ENCODE measurements at regions not wholly inside any gene's neighbourhood (a gene's known extent, or its start where the extent isn't known, plus 50 kb on each side); places are given as distances from the start of the nearest gene placed in this dataset.

DNA sequence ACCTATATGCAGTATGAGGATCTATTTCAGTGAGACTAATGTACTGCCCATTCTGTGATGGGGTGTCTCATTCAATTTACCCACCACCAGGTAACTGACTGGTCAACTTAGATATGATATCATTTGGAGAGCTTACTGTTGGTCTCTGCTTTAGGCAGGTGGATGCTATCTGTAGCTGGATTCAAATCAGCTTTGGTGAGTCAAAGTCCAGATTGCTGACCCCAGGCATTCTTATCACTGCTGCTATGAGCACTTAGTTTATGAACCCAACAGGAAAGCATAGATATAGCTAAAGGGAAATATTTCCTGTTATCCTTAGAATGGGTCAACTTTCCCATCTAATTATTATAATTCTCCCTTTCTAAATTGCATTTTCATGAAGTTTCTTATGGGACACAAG is 1295.2 kb upstream of the SPRY2 start:
- TF ChIP-seq, protein P1, sequence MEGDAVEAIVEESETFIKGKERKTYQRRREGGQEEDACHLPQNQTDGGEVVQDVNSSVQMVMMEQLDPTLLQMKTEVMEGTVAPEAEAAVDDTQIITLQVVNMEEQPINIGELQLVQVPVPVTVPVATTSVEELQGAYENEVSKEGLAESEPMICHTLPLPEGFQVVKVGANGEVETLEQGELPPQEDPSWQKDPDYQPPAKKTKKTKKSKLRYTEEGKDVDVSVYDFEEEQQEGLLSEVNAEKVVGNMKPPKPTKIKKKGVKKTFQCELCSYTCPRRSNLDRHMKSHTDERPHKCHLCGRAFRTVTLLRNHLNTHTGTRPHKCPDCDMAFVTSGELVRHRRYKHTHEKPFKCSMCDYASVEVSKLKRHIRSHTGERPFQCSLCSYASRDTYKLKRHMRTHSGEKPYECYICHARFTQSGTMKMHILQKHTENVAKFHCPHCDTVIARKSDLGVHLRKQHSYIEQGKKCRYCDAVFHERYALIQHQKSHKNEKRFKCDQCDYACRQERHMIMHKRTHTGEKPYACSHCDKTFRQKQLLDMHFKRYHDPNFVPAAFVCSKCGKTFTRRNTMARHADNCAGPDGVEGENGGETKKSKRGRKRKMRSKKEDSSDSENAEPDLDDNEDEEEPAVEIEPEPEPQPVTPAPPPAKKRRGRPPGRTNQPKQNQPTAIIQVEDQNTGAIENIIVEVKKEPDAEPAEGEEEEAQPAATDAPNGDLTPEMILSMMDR (conservative IDR thresholded peaks at IDR 0.05), result no peak
- no peak for TF ChIP-seq ZFX (IDR thresholded peaks at IDR 0.05)
- no peak overlapping the region for H3K27ac ChIP-seq

DNA sequence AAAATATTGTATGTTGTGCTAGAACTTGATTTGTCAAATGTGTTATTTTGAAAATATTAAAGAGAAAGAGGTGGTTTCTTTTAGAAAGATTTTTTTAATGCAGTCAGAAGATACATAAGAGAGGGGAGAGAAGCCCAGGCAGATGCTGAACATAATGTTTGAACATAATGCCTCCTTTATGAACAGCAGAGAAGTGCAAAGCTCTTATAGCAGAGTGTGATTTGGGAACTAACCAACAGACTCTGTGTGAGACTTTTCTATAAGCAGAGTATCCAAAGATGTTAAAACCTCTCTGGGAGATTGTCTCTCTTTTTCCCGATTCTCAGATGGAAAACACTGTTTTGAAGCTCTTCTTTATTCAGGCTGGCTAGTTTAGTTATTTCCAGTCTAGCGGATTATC is 1274.1 kb upstream of the SPRY2 start:
- TF ChIP-seq, protein P1 (conservative IDR thresholded peaks at IDR 0.05), result no peak
- TF ChIP-seq ZFX (IDR thresholded peaks at IDR 0.05), result no peak
- no peak overlapping the region for H3K27ac ChIP-seq

DNA sequence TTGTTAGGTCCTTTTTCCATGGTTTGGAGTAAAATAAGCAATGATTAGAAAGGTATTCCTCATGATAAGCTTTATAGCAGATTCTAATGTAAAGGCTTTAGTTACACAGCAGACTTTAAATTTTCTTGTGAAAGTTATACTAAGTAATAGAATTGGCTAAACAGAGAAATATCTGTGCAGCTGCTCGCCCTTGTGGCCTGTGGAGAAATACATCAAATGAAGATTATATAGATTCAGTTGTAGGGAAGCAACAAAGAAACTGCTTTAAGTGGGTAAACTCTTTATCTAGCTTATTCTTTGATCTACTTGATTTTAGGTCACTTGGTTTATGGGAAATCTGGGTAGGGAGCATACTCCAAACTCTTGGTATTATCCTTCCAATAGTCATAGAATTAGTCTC is 1269.7 kb upstream of the SPRY2 start:
- H3K27ac ChIP-seq, result no peak overlapping the region
- TF ChIP-seq, protein P1 (conservative IDR thresholded peaks at IDR 0.05), result no peak
- no peak for TF ChIP-seq ZFX (IDR thresholded peaks at IDR 0.05)

DNA sequence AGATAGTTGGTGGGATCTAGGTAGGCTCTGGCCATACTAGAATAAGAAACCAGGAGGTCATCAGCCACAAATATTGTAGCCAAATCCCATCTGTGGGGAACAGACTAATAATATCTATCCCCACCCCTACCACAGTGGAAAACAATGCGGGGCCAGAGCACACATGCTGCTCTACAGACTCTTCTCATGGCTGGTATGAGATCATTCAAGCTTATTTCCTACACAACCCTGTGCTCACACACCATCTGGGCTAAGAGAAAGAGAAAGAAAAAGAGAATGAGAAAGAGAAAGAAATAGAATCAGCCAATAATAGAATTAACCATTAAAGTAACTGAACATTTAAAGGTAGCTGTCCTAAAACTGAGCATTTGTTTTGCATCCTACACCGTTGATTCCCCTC is 1268.4 kb upstream of the SPRY2 start:
- no peak for TF ChIP-seq ZFX (IDR thresholded peaks at IDR 0.05)
- TF ChIP-seq, protein P1 (conservative IDR thresholded peaks at IDR 0.05), result no peak

DNA sequence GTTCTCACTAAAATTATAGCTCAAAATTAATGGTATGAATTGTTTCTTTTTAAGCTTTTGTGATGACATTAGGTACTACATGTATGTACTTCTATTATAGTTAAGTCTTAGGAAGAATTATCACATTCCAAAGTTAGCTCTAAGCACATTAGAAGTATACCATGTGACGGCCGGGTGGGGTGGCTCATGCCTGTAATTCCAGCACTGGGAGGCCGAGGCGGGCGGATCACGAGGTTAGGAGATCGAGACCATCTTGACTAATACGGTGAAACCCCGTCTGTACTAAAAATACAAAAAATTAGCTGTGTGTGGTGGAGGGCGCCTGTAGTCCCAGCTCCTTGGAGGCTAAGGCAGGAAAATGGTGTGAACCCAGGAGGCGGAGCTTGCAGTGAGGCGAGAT is 1265.1 kb upstream of the SPRY2 start:
- no peak overlapping the region for H3K27ac ChIP-seq
- no peak for TF ChIP-seq ZFX (IDR thresholded peaks at IDR 0.05)
- TF ChIP-seq, protein P1 (conservative IDR thresholded peaks at IDR 0.05), result no peak

More for the DNA sequence above, 1268.4 kb upstream of the SPRY2 start:
- no peak overlapping the region for H3K27ac ChIP-seq

DNA sequence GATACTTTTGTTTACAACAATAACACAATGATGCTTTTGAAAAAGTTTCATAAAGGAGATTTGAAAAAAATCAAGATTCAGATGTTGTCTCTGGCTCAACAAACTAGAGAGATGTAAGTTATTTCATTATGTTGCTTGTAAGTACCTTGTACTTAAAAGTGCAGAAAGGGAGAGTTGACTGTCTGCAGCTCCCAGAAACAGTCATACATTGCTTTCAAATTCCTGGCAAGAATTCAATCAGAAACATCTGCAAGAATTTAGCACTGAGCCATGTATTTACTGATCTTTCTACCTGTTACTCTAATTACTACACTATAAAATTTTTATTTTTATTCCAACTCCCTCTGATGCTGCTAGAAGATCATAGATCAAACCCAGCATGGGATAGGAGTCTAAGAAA is 1261.3 kb upstream of the SPRY2 start:
- TF ChIP-seq ZFX (IDR thresholded peaks at IDR 0.05), result no peak
- TF ChIP-seq, protein P1 (conservative IDR thresholded peaks at IDR 0.05), result no peak
- no peak overlapping the region for H3K27ac ChIP-seq

DNA sequence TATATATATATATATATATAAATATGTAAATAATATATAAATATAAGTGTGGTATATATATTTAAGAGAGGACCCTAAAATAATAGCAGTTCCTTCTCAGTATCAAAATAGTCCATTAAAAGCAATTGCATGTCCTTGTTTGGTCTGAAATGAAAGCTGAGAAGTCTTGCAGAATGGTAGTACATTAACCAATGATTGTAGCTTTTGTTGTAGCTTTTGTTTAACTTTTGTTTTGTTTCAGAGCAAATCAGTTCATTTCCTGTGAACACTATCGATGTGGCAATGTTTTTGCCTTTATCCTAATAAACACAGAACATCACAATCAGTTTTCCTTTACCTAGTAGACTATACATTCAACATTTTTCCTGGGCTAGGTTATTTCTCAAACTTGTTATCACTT is 1256.2 kb upstream of the SPRY2 start:
- TF ChIP-seq ZFX (IDR thresholded peaks at IDR 0.05), result no peak
- TF ChIP-seq, protein P1 (conservative IDR thresholded peaks at IDR 0.05), result no peak
- no peak overlapping the region for H3K27ac ChIP-seq
